Naive thymus-derived CD8-positive, alpha-beta T cell (primary cell): ENCODE measurements at regions not wholly inside any gene's neighbourhood (a gene's known extent, or its start where the extent isn't known, plus 50 kb on each side); places are given as distances from the start of the nearest gene placed in this dataset.

Experiments
- ATAC-seq, 2 donors: fragments of 150-1000 bp; cut with Tn5 transposase in 1 of 2; sonication (Bioruptor Pico), chemical (Tn5 transposase) in 1 of 2; 1 replicate in 1 of 2; 2 replicates in 1 of 2; pipeline ENCODE4 v1.10.0; 2021; ENCODE audit warnings: mild to moderate bottlenecking in 2 of 2, moderate library complexity in 2 of 2
- POLR2A ChIA-PET: fragments of 350-600 bp; sonication (Branson Sonifier 250); formaldehyde crosslinking; loops from one replicate; lab custom pipeline; 2021; ENCODE audit warnings: antibody characterized with exemption; lab: Charles Lee
- DNase-seq, 10 donors: peaks; one replicate each; pipeline versions ENCODE4 v3.0.0 to v3.0.0-alpha.2; 2020 to 2022
- H3K27ac Mint-ChIP-seq, 10 donors: one replicate each; pipeline ENCODE4 v1.8.0; 2020 to 2022; ENCODE audit warnings: mild to moderate bottlenecking in 10 of 10, mixed read lengths in 10 of 10, moderate library complexity in 4 of 10, inconsistent platforms in 1 of 10
- H3K27me3 Mint-ChIP-seq, 5 donors: one replicate each; pipeline ENCODE4 v1.8.0; 2021 to 2022; ENCODE audit warnings: mixed read lengths in 5 of 5
- H3K36me3 Mint-ChIP-seq, 3 donors: one replicate each; pipeline ENCODE4 v1.8.0; 2020 to 2022; ENCODE audit warnings: mixed read lengths in 3 of 3, mild to moderate bottlenecking in 2 of 3, inconsistent platforms in 1 of 3
- H3K4me1 Mint-ChIP-seq, 4 donors: one replicate each; pipeline ENCODE4 v1.8.0; 2021 to 2022; ENCODE audit warnings: mixed read lengths in 4 of 4
- H3K4me3 Mint-ChIP-seq, 10 donors: one replicate each; pipeline ENCODE4 v1.8.0; 2020 to 2022; ENCODE audit warnings: mild to moderate bottlenecking in 10 of 10, mixed read lengths in 10 of 10, moderate library complexity in 6 of 10, inconsistent platforms in 1 of 10
- H3K9me3 Mint-ChIP-seq, 9 donors: one replicate each; pipeline ENCODE4 v1.8.0; 2020 to 2022; ENCODE audit warnings: mixed read lengths in 9 of 9, mild to moderate bottlenecking in 3 of 9, inconsistent platforms in 1 of 9, moderate library complexity in 1 of 9

- POLR2A ChIA-PET = no interaction called here
- no peak for ATAC-seq
- Mint-ChIP-seq H3K4me1 (no peaks in the 10 kb centered on the region), H3K27me3 (peaks cover 2 to 16% (median 6%) of the 10 kb centered on the region in 5 donors), H3K9me3 (peaks cover 0 to 13% (median 6%) of the 10 kb centered on the region in 9 donors), H3K4me3 (no peak overlapping the region), H3K36me3 (no peaks in the 10 kb centered on the region), H3K27ac (no peak overlapping the region)
- no peak for DNase-seq
Observed at GRCh38 chr14:56918849-56919574, 108.7 kb upstream of the OTX2 start.

- Mint-ChIP-seq H3K27me3 (peaks cover 5 to 18% (median 8%) of the 10 kb centered on the region in 5 donors), H3K4me3 (no peak overlapping the region), H3K36me3 (no peaks in the 10 kb centered on the region), H3K4me1 (no peaks in the 10 kb centered on the region), H3K27ac (no peak overlapping the region), H3K9me3 (peaks cover 0 to 8% (median 0%) of the 10 kb centered on the region in 9 donors)
- DNase-seq (no peak), ATAC-seq (no peak)
- POLR2A ChIA-PET = no interaction called here
Observed at GRCh38 chr14:56905282-56905681, 95.0 kb upstream of the OTX2 start.

- no peaks in the 10 kb centered on the region for H3K4me1 Mint-ChIP-seq
- H3K27ac Mint-ChIP-seq = no peak overlapping the region
- DNase-seq (no peak), ATAC-seq (no peak)
- peaks cover 0 to 8% (median 0%) of the 10 kb centered on the region in 9 donors for H3K9me3 Mint-ChIP-seq
- peaks cover 8 to 18% (median 11%) of the 10 kb centered on the region in 5 donors for H3K27me3 Mint-ChIP-seq
- POLR2A ChIA-PET = no interaction called here
- no peaks in the 10 kb centered on the region for H3K36me3 Mint-ChIP-seq
- H3K4me3 Mint-ChIP-seq = no peak overlapping the region
Observed at GRCh38 chr14:56903304-56903969, 93.2 kb upstream of the OTX2 start.

- no peak for DNase-seq
- Mint-ChIP-seq H3K27ac (no peak overlapping the region), H3K4me3 (no peak overlapping the region), H3K27me3 (peaks cover 8 to 22% (median 11%) of the 10 kb centered on the region in 5 donors), H3K9me3 (peaks cover 0 to 8% (median 0%) of the 10 kb centered on the region in 9 donors), H3K36me3 (no peaks in the 10 kb centered on the region), H3K4me1 (no peaks in the 10 kb centered on the region)
- POLR2A ChIA-PET = no interaction called here
- ATAC-seq = no peak
Observed at GRCh38 chr14:56902385-56902784, 92.1 kb upstream of the OTX2 start.

- DNase-seq (no peak), ATAC-seq (no peak)
- H3K4me3 Mint-ChIP-seq = no peak overlapping the region
- POLR2A ChIA-PET = no interaction called here
- peaks cover 10 to 20% (median 11%) of the 10 kb centered on the region in 5 donors for H3K27me3 Mint-ChIP-seq
- no peaks in the 10 kb centered on the region for H3K4me1 Mint-ChIP-seq
- peaks cover 0 to 3% (median 0%) of the 10 kb centered on the region in 9 donors for H3K9me3 Mint-ChIP-seq
- no peaks in the 10 kb centered on the region for H3K36me3 Mint-ChIP-seq
- no peak overlapping the region for H3K27ac Mint-ChIP-seq
Observed at GRCh38 chr14:56900726-56901125, 90.4 kb upstream of the OTX2 start.

GRCh38 chr14:56899829-56900228 lies 89.5 kb upstream of the OTX2 start:
- DNase-seq (no peak), ATAC-seq (no peak)
- H3K4me1 Mint-ChIP-seq = no peaks in the 10 kb centered on the region
- no peaks in the 10 kb centered on the region for H3K36me3 Mint-ChIP-seq
- POLR2A ChIA-PET = no interaction called here
- no peak overlapping the region for H3K27ac Mint-ChIP-seq
- peaks cover 0 to 4% (median 0%) of the 10 kb centered on the region in 9 donors for H3K9me3 Mint-ChIP-seq
- peaks cover 9 to 22% (median 16%) of the 10 kb centered on the region in 5 donors for H3K27me3 Mint-ChIP-seq
- no peak overlapping the region for H3K4me3 Mint-ChIP-seq

GRCh38 chr14:56896922-56897321 lies 86.6 kb upstream of the OTX2 start:
- POLR2A ChIA-PET = no interaction called here
- H3K9me3 Mint-ChIP-seq = peaks cover 0 to 6% (median 0%) of the 10 kb centered on the region in 9 donors
- ATAC-seq (no peak), DNase-seq (no peak)
- peaks cover 9 to 40% (median 30%) of the 10 kb centered on the region in 5 donors for H3K27me3 Mint-ChIP-seq
- no peak overlapping the region for H3K27ac Mint-ChIP-seq
- H3K4me3 Mint-ChIP-seq = no peak overlapping the region
- H3K4me1 Mint-ChIP-seq = no peaks in the 10 kb centered on the region
- H3K36me3 Mint-ChIP-seq = no peaks in the 10 kb centered on the region

GRCh38 chr14:56896231-56896630 lies 86.0 kb upstream of the OTX2 start:
- H3K27me3 Mint-ChIP-seq = peaks cover 9 to 40% (median 31%) of the 10 kb centered on the region in 5 donors
- no peak for ATAC-seq
- H3K36me3 Mint-ChIP-seq = no peaks in the 10 kb centered on the region
- H3K9me3 Mint-ChIP-seq = peaks cover 0 to 6% (median 0%) of the 10 kb centered on the region in 9 donors
- no peak for DNase-seq
- POLR2A ChIA-PET = no interaction called here
- H3K27ac Mint-ChIP-seq = no peak overlapping the region
- no peaks in the 10 kb centered on the region for H3K4me1 Mint-ChIP-seq
- H3K4me3 Mint-ChIP-seq = no peak overlapping the region

- ATAC-seq = no peak
- peaks cover 0 to 6% (median 0%) of the 10 kb centered on the region in 9 donors for H3K9me3 Mint-ChIP-seq
- no peak overlapping the region for H3K4me3 Mint-ChIP-seq
- no peak for DNase-seq
- POLR2A ChIA-PET = no interaction called here
- no peaks in the 10 kb centered on the region for H3K36me3 Mint-ChIP-seq
- H3K4me1 Mint-ChIP-seq = no peaks in the 10 kb centered on the region
- H3K27me3 Mint-ChIP-seq = peaks cover 9 to 40% (median 31%) of the 10 kb centered on the region in 5 donors
- H3K27ac Mint-ChIP-seq = no peak overlapping the region
Observed at GRCh38 chr14:56895154-56895553, 84.9 kb upstream of the OTX2 start.

- POLR2A ChIA-PET = no interaction called here
- ATAC-seq = no peak
- H3K36me3 Mint-ChIP-seq = no peaks in the 10 kb centered on the region
- peaks cover 11 to 40% (median 29%) of the 10 kb centered on the region in 5 donors for H3K27me3 Mint-ChIP-seq
- H3K4me3 Mint-ChIP-seq = no peak overlapping the region
- H3K27ac Mint-ChIP-seq = no peak overlapping the region
- H3K9me3 Mint-ChIP-seq = peaks cover 0 to 6% (median 0%) of the 10 kb centered on the region in 9 donors
- DNase-seq = no peak
- H3K4me1 Mint-ChIP-seq = no peaks in the 10 kb centered on the region
Observed at GRCh38 chr14:56894591-56894991, 84.3 kb upstream of the OTX2 start.

- H3K9me3 Mint-ChIP-seq = peaks cover 0 to 6% (median 0%) of the 10 kb centered on the region in 9 donors
- H3K4me1 Mint-ChIP-seq = no peaks in the 10 kb centered on the region
- H3K27ac Mint-ChIP-seq = no peak overlapping the region
- H3K36me3 Mint-ChIP-seq = no peaks in the 10 kb centered on the region
- DNase-seq (no peak), ATAC-seq (no peak)
- POLR2A ChIA-PET = no interaction called here
- no peak overlapping the region for H3K4me3 Mint-ChIP-seq
- peaks cover 10 to 54% (median 37%) of the 10 kb centered on the region in 5 donors for H3K27me3 Mint-ChIP-seq
Observed at GRCh38 chr14:56892959-56893358, 82.7 kb upstream of the OTX2 start.

- no peak overlapping the region for H3K27ac Mint-ChIP-seq
- no peak for ATAC-seq
Observed at GRCh38 chr14:56891226-56891625, 80.9 kb upstream of the OTX2 start.

GRCh38 chr14:56889705-56890104 lies 79.4 kb upstream of the OTX2 start:
- peaks cover 0 to 2% (median 0%) of the 10 kb centered on the region in 9 donors for H3K9me3 Mint-ChIP-seq
- no peaks in the 10 kb centered on the region for H3K36me3 Mint-ChIP-seq
- peaks cover 15 to 48% (median 23%) of the 10 kb centered on the region in 5 donors for H3K27me3 Mint-ChIP-seq
- H3K27ac Mint-ChIP-seq = no peak overlapping the region
- POLR2A ChIA-PET = no interaction called here
- H3K4me1 Mint-ChIP-seq = no peaks in the 10 kb centered on the region
- no peak for DNase-seq
- H3K4me3 Mint-ChIP-seq = no peak overlapping the region
- no peak for ATAC-seq

More at GRCh38 chr14:56891226-56891625, 80.9 kb upstream of the OTX2 start:
- Mint-ChIP-seq H3K36me3 (no peaks in the 10 kb centered on the region), H3K4me3 (no peak overlapping the region), H3K9me3 (peaks cover 0 to 6% (median 0%) of the 10 kb centered on the region in 9 donors), H3K4me1 (no peaks in the 10 kb centered on the region), H3K27me3 (peaks cover 17 to 63% (median 35%) of the 10 kb centered on the region in 5 donors)
- POLR2A ChIA-PET = no interaction called here
- no peak for DNase-seq
